ENCODE measurements at regions not wholly inside any gene's neighbourhood (a gene's known extent, or its start where the extent isn't known, plus 50 kb on each side); places are given as distances from the start of the nearest gene placed in this dataset.
"Not testable (repeated sequence)": the region's sequence is repeated elsewhere in the genome, so short reads cannot be mapped to it uniquely, and the experiment has no call there.

- DNase-seq (ENCODE audit: extremely low read depth, low read depth): not testable (repeated sequence)
Measured at GRCh38 chr5:176060472-176061268, 92.6 kb upstream of the THOC3 start.

- DNase-seq (ENCODE audit: extremely low read depth, low read depth): not testable (repeated sequence)
Measured at GRCh38 chr5:176061269-176061622, 93.1 kb upstream of the THOC3 start.

GRCh38 chr5:176061660-176062059, 93.5 kb upstream of the THOC3 start:
- not testable (repeated sequence) for DNase-seq (ENCODE audit: extremely low read depth, low read depth)

GRCh38 chr5:176066262-176066945, 98.3 kb upstream of the THOC3 start:
- DNase-seq (ENCODE audit: extremely low read depth, low read depth): not testable (repeated sequence)

GRCh38 chr5:176067162-176067561, 99.0 kb upstream of the THOC3 start:
- not testable (repeated sequence) for DNase-seq (ENCODE audit: extremely low read depth, low read depth)

GRCh38 chr5:176067948-176068347, 99.8 kb upstream of the THOC3 start:
- not testable (repeated sequence) for DNase-seq (ENCODE audit: extremely low read depth, low read depth)

GRCh38 chr5:176073996-176074571, 106.0 kb upstream of the THOC3 start:
- DNase-seq (ENCODE audit: extremely low read depth, low read depth): not testable (repeated sequence)

GRCh38 chr5:176083717-176084116, 115.6 kb upstream of the THOC3 start:
- not testable (repeated sequence) for DNase-seq (ENCODE audit: extremely low read depth, low read depth)

GRCh38 chr5:176103083-176103482, 135.0 kb upstream of the THOC3 start:
- not testable (repeated sequence) for DNase-seq (ENCODE audit: extremely low read depth, low read depth)

GRCh38 chr5:176112888-176113287, 125.3 kb upstream of the SIMC1 start:
- DNase-seq (ENCODE audit: extremely low read depth, low read depth): not testable (repeated sequence)

GRCh38 chr5:176113673-176114335, 124.4 kb upstream of the SIMC1 start:
- not testable (repeated sequence) for DNase-seq (ENCODE audit: extremely low read depth, low read depth)

GRCh38 chr5:176114825-176115224, 123.4 kb upstream of the SIMC1 start:
- not testable (repeated sequence) for DNase-seq (ENCODE audit: extremely low read depth, low read depth)

- DNase-seq (ENCODE audit: extremely low read depth, low read depth): not testable (repeated sequence)
Measured at GRCh38 chr5:176117699-176118238, 120.5 kb upstream of the SIMC1 start.

GRCh38 chr5:176122361-176122760, 115.9 kb upstream of the SIMC1 start:
- not testable (repeated sequence) for DNase-seq (ENCODE audit: extremely low read depth, low read depth)

- not testable (repeated sequence) for DNase-seq (ENCODE audit: extremely low read depth, low read depth)
Measured at GRCh38 chr5:176124120-176124519, 114.1 kb upstream of the SIMC1 start.

- no peak for DNase-seq (ENCODE audit: extremely low read depth, low read depth)
- TF ChIP-seq CTCF (IDR thresholded peaks at IDR 0.05; ENCODE audit: low read depth, low read length): no peak
Measured at GRCh38 chr5:176131771-176132170, 106.5 kb upstream of the SIMC1 start.

Data from AG09319 (cell line).